Bronchial epithelial cell (primary cell): ENCODE measurements at regions not wholly inside any gene's neighbourhood (a gene's known extent, or its start where the extent isn't known, plus 50 kb on each side); places are given as distances from the start of the nearest gene placed in this dataset.
"Not testable (repeated sequence)": the region's sequence is repeated elsewhere in the genome, so short reads cannot be mapped to it uniquely, and the experiment has no call there.

Experiments used
- DNase-seq: peaks from one replicate; pipeline ENCODE4 v3.0.0-alpha.2; 2010; ENCODE audit warnings: low read depth
- FAIRE-seq: peaks from 2 replicates; lab custom pipeline; 2011; peaks lifted over from hg19 to GRCh38; lab: Jason Lieb, UNC
- H3K27me3 ChIP-seq: 2 replicates; pipeline ENCODE4 v1.5.1; 2011; ENCODE audit warnings: low read length; ENCODE audit not compliant: control insufficient read depth, insufficient read depth
- H3K36me3 ChIP-seq: 2 replicates; pipeline ENCODE4 v1.5.1; 2011; ENCODE audit warnings: low read length; ENCODE audit not compliant: control insufficient read depth, insufficient read depth
- H3K4me3 ChIP-seq: 2 replicates; pipeline ENCODE4 v1.5.1; 2011; ENCODE audit warnings: mild to moderate bottlenecking, low read depth, low read length, control low read depth
- TF ChIP-seq, protein P1 (sequence below): IDR thresholded peaks from 2 replicates; pipeline ENCODE4 v1.5.1; 2011; ENCODE audit warnings: mild to moderate bottlenecking, moderate library complexity, low read length, control low read depth, inconsistent platforms; ENCODE audit not compliant: insufficient read depth, severe bottlenecking

DNA sequence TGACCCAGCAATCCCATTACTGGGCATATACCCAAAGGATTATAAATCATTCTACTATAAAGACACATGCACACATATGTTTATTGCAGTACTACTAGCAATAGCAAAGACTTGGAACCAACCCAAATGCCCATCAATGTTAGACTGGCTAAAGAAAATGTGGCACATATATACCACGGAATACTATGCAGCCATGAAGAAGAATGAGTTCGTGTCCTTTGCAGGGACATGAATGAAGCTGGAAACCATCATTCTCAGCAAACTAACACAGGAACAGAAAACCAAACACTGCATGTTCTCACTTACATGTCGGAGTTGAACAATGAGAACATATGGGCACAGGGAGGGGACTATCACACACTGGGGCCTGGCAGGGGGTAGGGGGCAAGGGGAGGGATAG, 183.0 kb downstream of the HACE1 start:
- H3K4me3 ChIP-seq, H3K36me3 ChIP-seq, FAIRE-seq, H3K27me3 ChIP-seq, DNase-seq: not testable (repeated sequence)

DNA sequence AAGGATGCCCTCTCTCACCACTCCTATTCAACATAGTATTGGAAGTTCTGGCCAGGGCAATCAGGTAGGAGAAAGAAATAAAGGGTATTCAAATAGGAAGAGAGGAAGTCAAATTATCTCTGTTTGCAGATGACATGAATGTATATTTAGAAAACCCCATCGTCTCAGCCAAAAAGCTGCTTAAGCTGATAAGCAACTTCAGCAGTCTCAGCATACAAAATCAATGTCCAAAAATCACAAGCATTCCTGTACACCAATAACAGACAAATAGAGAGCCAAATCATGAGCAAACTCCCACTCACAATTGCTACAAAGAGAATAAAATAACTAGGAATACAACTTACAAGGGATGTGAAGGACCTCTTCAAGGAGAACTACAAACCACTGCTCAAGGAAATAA, 184.6 kb downstream of the HACE1 start:
- H3K4me3 ChIP-seq, H3K27me3 ChIP-seq, FAIRE-seq, H3K36me3 ChIP-seq, DNase-seq: not testable (repeated sequence)

DNA sequence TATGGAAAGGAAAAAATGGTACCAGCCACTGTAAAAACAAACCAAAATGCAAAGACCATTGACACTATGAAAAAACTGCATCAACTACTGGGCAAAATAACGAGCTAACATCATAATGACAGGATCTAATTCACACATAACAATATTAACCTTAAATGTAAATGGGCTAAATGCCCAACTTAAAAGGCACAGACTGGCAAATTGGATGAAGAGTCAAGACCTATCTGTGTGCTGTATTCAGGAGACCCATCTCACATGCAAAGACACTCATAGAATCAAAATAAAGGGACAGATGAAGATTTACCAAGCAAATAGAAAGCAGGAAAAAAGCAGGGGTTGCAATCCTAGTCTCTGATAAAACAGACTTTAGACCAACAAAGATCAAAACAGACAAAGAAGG, 186.6 kb downstream of the HACE1 start:
- not testable (repeated sequence) for H3K36me3 ChIP-seq, DNase-seq, FAIRE-seq, H3K4me3 ChIP-seq, H3K27me3 ChIP-seq

DNA sequence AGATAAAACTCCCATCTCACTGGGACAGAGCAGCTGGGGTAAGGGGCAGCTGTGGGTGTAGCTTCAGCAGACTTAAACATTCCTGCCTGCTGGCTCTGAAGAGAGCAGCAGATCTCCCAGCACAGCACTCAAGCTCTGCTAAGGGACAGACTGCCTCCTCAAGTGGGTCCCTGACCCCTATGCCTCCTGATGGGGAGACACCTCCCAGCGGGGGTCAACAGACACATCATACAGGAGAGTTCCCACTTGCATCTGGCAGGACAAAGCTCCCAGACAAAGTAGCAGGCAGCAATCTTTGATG, 188.2 kb downstream of the HACE1 start:
- not testable (repeated sequence) for DNase-seq, H3K27me3 ChIP-seq, FAIRE-seq, H3K36me3 ChIP-seq, H3K4me3 ChIP-seq

DNA sequence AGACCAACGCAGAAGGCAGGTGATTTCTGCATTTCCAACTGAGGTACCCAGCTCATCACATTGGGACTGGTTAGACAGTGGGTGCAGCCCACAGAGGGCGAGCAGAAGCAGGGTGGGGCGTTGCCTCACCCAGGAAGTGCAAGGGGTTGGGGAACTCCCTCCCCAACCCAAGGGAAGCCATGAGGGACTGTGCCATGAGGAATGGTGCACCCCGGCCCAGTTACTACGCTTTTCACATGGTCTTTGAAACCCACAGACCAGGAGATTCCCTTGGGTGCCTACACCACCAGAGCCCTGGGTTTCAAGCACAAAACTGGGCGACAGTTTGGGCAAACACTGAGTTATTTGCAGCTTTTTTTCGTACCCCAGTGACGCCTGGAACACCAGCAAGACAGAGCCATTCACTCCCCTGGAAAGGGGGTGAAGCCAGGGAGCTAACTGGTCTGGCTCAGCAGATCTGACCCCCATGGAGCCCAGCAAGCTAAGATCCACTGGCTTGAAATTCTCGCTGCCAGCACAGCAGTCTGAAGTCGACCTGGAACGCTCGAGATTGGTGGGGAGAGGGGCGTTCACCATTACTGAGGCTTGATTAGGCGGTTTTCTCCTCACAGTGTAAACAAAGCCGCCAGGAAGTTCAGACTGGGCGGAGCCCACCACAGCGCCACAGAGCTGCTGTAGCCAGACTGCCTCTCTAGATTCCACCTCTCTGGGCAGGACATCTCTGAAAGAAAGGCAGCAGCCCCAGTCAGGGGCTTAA, 188.7 kb downstream of the HACE1 start:
- not testable (repeated sequence) for H3K4me3 ChIP-seq, DNase-seq, H3K36me3 ChIP-seq, FAIRE-seq, H3K27me3 ChIP-seq

DNA sequence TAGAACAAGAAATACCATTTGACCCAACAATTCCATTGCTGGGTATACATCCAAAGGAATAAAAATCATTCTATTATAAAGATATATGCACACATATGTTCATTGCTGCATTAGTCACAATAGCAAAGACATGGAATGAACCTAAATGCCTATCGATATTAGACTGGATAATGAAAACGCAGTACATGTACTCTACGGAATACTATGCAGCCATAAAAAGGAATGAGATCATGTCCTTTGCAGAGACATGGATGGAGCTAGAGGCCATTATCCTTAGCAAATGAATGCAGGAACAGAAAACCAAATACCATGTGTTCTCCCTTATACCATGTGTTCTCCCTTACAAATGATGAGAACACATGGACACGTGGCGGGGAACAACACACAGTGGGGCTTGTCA, 190.2 kb downstream of the HACE1 start:
- no peaks in the 10 kb centered on the region for H3K27me3 ChIP-seq
- TF ChIP-seq, protein P1, sequence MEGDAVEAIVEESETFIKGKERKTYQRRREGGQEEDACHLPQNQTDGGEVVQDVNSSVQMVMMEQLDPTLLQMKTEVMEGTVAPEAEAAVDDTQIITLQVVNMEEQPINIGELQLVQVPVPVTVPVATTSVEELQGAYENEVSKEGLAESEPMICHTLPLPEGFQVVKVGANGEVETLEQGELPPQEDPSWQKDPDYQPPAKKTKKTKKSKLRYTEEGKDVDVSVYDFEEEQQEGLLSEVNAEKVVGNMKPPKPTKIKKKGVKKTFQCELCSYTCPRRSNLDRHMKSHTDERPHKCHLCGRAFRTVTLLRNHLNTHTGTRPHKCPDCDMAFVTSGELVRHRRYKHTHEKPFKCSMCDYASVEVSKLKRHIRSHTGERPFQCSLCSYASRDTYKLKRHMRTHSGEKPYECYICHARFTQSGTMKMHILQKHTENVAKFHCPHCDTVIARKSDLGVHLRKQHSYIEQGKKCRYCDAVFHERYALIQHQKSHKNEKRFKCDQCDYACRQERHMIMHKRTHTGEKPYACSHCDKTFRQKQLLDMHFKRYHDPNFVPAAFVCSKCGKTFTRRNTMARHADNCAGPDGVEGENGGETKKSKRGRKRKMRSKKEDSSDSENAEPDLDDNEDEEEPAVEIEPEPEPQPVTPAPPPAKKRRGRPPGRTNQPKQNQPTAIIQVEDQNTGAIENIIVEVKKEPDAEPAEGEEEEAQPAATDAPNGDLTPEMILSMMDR: no peak
- no peak for DNase-seq
- no peaks in the 10 kb centered on the region for H3K36me3 ChIP-seq
- FAIRE-seq: no peak
- no peak overlapping the region for H3K4me3 ChIP-seq

DNA sequence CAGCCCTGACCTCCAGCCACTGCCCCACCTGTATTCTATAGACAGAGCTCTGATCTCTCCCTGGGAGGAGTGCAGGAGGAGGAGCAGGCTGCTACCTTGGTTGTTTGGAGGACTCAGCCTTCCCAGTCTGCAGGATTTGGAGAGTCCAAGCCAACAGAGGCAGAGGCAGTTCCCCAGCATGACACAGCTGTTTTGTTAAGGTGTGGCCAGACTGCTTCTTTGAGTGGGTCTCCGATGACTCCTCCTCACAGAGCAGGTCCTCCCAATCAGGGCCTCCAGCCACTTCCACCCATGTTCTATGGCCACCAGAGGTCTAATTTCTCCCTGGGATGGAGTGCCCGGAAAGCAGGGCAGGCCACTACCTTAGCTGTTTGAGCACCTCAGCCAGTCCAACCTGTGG, 203.5 kb downstream of the HACE1 start:
- no peak for DNase-seq
- TF ChIP-seq, protein P1: no peak
- H3K36me3 ChIP-seq: no peaks in the 10 kb centered on the region
- H3K4me3 ChIP-seq: no peak overlapping the region
- H3K27me3 ChIP-seq: no peaks in the 10 kb centered on the region
- peak; percentile 18 for FAIRE-seq

DNA sequence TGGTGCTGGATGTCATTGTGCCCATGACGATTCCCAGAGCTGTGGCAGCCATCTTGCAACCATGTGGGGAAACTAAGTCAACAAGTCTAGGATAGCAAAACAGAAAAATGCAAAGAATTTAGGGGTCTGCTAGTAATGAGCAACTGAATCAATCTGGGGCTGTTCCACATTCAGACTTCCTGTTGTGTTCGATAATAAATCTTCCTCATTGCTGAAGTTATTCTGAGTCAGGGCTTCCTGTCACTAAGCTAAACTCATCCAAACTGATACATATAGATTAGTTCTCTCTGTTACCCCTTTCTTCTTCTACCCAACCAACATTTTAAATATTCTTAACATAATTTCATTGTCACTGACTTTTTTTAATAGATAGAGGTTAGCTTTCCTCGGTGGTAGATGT, 205.9 kb downstream of the HACE1 start:
- Histone ChIP-seq H3K4me3 (no peak overlapping the region), H3K27me3 (no peaks in the 10 kb centered on the region), H3K36me3 (no peaks in the 10 kb centered on the region)
- TF ChIP-seq, protein P1: no peak
- FAIRE-seq (no peak), DNase-seq (no peak)
